ENCODE measurements at regions not wholly inside any gene's neighbourhood (a gene's known extent, or its start where the extent isn't known, plus 50 kb on each side); places are given as distances from the start of the nearest gene placed in this dataset.

GRCh38 chr2:3041246-3041645 lies 336.4 kb downstream of the EIPR1 start:
- TF ChIP-seq CTCF (IDR thresholded peaks at IDR 0.05), result no peak
- TF ChIP-seq POLR2AphosphoS5 (IDR thresholded peaks at IDR 0.05), result no peak
- no peak for TF ChIP-seq POLR2A (IDR thresholded peaks at IDR 0.05)
- no peak for TF ChIP-seq EP300 (IDR thresholded peaks at IDR 0.05; ENCODE audit: low read depth)
